Pulmonary artery endothelial cell (primary cell): ENCODE measurements at regions not wholly inside any gene's neighbourhood (a gene's known extent, or its start where the extent isn't known, plus 50 kb on each side); places are given as distances from the start of the nearest gene placed in this dataset.
"Not testable (repeated sequence)": the region's sequence is repeated elsewhere in the genome, so short reads cannot be mapped to it uniquely, and the experiment has no call there.

Experiments used
- DNase-seq: peaks from one replicate; pipeline ENCODE4 v3.0.0-alpha.2; 2011; ENCODE audit warnings: low read depth, low spot score

DNA sequence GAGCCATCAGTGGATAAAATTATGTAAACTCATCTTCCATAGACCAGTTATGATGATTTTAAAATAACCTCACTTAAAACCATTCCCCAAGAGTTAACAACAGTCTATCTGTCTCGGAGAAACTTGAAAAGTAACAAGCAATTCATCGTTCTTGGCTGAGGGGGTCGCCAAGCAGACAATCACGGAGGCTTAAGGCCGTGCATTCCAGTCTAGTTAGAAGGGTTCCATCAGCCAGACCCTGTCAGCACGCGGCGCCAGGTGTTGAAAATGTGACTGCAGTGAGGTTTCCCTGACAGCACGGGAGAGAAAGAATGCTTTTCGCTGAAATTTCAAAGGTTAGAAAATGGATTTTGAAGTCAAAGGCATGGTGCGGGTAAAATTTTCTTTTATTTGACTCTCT, 1025.0 kb upstream of the CELF2 start:
- no peak for DNase-seq

DNA sequence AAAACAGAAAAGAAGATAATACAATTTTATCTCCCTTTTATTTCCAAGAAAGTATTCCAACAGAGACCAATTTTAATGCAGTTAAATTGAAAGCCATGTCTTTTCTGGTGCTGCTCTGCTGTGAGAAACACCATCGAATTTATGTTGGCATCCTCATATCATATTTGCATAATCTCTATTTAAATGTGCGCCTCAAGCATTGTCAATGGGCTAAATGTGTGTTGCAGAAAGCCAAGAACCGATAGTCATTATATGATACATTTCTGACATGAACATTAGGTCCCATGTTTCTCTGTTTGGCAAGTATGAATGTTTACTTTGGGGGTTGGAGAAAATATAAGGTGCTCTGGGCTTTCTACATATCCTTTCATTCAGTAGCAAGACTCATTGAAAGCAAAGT, 1023.5 kb upstream of the CELF2 start:
- no peak for DNase-seq

GRCh38 chr10:9999627-10000026, 1018.0 kb upstream of the CELF2 start:
- no peak for DNase-seq

DNA sequence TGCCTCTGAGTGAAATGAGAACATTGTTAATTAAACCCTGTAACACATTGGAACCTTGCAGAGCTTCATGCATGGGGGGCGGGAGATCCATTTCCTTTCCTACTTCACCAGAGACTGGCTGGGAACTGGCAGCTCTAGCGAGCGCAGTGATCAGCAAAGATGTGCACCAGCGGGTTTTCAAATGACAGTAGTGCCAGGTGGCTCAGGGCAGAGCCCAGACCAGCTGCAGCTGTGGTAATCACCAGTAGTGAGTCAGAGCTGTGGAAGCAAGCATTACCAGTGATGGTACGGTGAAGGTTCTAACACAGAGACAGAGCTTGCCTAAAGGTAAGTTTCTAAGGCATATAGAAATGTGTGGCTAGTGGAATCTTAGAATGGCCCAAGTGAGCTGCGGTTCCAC, 1009.7 kb upstream of the CELF2 start:
- DNase-seq: no peak

- DNase-seq: no peak
Observed at GRCh38 chr10:10010397-10010796, 1007.3 kb upstream of the CELF2 start.

GRCh38 chr10:10014846-10015245, 1002.8 kb upstream of the CELF2 start:
- no peak for DNase-seq

DNA sequence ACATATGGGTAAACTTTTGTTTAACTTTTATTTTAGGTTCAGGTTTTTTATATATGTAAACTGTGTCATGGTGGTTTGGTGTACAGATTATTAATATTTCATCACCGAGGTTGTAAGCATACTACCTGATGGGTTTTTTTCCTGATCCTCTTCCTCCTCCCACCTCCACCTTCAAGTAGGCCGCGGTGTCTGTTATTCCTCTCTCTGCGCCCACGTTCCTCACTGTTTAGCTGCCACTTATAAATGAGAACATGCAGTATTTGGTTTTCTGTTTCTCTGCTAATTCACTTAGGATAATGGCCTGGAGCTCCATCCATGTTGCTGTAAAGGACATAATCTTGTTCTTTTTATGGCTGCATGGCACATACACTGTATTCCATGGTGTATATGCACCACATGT, 1000.0 kb upstream of the CELF2 start:
- no peak for DNase-seq

DNA sequence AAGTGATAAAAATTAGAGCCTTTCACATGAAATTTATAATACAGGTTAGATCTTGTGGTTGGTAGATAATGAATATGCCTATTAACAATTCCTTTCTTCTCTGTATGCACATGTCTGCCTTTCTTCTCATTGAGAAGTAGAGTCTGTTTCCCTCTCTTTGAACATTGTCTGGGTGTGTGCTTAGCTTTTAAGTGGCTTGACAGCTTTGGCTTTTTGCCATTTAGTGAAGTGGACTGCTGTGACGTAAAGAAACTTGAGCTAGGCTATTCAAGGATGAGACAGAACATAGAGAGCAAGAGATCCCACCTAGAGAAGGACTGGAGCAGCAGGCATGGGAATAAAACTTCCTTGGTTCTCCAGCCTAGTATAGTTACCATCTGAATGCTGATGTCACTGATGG, 996.7 kb upstream of the CELF2 start:
- DNase-seq: no peak

DNA sequence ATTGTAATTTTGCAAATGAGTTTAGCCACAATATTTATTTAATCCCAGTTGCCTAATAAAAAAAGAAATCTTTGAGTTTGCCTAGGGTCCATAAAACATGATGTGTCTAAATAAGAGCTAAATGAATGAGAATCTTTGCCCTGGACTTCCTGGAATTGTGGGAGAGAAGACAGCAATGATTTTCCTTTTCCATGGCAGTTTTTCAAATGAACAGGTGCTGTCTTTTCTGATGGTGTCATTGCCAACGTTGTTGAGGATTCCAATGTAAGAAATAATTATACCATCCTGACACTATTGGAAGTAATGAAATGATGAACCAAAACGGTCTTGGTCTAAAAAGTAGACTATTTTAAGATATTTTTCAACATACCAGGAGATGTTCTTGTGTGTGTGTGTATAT, 984.7 kb upstream of the CELF2 start:
- no peak for DNase-seq

GRCh38 chr10:10038348-10038747, 979.3 kb upstream of the CELF2 start:
- DNase-seq: no peak

- DNase-seq: no peak
Observed at GRCh38 chr10:10039595-10039994, 978.1 kb upstream of the CELF2 start.

DNA sequence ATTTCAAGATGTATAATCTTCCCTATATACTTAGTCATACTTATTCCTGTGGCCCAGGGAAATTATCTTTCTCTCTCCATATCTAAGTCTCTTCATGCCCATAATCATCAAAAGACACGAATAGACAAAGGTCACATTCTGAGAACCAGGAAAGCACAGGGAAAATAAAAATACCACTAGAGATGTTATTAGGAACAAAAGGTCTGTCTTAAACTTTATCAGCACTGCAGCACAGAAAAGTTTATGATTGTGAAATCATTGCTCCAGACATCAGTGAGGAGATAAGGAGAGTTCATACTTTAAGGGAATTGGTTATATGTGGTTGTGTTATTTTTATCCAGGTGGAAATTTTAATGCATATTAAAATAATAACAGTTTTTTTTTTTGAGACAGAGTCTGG, 974.6 kb upstream of the CELF2 start:
- DNase-seq: no peak

DNA sequence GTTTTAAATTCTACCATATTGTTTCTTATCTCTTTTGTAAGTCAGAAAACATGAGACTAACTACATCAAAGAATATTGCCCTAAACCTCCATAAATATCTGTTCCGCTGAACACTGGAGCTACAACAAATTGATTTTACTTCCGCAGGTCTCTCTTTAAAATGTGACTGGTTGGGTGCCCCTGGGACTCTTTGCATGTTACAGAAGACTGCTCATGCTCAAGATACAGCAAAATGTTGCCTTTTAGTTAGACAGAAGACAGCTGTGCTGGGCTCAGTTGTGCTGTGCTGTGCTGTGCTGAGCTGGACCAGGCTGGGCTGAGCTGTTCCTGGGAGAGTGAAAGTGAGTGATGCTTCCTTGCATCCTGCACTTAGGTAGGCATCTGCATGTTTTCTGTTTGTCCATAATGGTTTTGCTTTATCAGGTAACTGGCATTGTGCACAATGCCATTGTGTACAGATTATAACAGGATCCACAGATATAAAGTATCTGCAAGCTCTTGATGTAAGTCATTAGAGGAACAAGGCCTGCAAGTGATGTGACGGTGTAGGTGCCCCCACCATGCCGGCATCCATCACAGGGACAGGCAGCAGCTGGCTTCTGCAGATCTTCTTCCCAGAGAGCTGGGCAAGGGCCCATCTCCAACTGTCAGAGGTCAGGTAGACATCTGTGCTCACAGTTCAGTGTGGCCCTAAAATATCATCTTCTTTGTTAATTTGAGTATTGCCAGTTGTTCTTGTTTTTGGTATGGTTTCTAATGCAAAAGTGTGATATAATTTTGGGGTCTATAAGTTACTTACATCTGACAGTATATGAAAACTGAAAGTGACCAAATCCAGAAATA, 972.5 kb upstream of the CELF2 start:
- no peak for DNase-seq

- no peak for DNase-seq
Observed at GRCh38 chr10:10045765-10046028, 972.0 kb upstream of the CELF2 start.

DNA sequence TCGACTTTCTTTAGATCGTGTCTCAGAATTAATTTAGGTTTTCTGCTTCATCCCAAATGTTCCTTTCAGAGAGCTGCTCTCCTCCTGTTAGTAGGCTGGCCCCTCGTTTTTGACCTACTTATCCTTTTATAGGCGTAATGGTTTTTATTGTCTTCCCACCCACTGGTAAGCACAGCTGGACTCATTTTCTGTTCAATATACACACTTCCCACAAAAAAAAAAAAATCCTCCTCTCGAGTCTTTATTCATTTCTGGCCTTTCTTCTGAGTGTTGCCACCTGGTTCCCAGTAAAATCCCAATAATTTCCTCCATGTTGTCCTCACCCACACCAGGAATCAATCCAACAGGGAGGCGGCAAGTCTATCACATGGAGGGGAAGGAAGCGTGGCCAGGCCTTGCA, 970.2 kb upstream of the CELF2 start:
- no peak for DNase-seq

GRCh38 chr10:10053051-10053450, 964.6 kb upstream of the CELF2 start:
- no peak for DNase-seq

DNA sequence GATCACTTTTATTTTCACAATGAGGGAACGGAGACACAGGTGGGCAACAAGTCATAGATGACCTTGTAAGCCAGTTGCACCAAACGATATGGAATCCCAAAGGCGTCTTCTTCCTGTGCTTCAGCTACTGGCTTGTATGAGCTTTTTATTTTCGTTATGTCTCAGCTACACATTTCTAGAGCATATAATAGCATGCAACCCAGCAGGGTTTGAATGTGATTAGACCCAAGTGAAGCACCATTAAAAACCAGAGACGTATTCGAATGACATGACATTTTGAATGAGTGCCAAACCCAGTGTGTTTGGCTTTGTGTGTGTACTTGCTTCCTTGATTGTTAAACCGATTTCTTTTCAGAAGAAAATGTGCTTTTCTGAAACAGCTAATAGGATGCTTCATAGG, 963.2 kb upstream of the CELF2 start:
- DNase-seq: no peak

- DNase-seq: no peak
Observed at GRCh38 chr10:10055656-10056442, 961.8 kb upstream of the CELF2 start.

DNA sequence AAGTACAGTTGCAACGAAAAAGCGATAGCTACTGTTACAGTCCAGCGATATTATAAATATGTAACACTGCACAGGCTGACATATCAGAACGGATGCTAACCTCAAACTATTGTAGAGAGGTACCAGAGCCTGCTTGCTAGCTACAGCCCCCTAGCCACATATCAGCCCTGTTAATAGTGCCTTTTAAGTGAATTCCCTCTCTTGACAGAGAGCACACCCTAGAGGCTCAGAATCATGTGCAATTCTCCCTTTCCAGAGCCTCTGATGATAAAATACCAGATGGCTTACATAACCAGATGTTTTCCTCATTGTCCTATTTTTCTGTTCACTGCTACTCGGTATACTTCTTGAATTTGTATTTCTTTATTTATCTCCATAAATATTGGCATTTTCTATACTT, 960.7 kb upstream of the CELF2 start:
- DNase-seq: no peak

- DNase-seq: no peak
Observed at GRCh38 chr10:10067644-10068043, 950.0 kb upstream of the CELF2 start.

- DNase-seq: not testable (repeated sequence)
Observed at GRCh38 chr10:10074847-10075246, 942.8 kb upstream of the CELF2 start.

DNA sequence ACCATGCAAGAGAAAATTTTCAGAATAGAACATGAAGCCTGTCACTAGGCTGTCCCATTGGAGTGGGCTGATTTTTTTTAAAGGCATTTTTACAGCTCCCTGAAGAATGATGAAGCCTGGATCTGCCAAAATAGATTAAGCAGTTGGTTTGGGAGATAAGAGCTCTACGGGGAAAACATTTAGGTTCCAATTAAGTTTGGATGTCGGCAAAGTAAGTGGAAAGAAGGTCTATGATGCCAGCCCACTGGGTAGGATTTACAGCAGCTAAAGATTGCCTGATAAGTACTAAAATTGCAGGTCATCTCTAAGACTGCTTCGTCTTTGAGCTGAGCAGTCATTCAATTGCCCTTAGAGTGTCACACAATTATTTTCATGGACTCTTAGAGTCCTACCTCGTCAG, 939.2 kb upstream of the CELF2 start:
- DNase-seq: no peak

GRCh38 chr10:10092581-10092980, 925.1 kb upstream of the CELF2 start:
- DNase-seq: no peak
